HG03354 (cell line): ENCODE measurements at regions not wholly inside any gene's neighbourhood (a gene's known extent, or its start where the extent isn't known, plus 50 kb on each side); places are given as distances from the start of the nearest gene placed in this dataset.

Source experiments
- ATAC-seq: cut with Tn5 transposase; IDR thresholded peaks from one replicate; pipeline ENCODE4 v1.9.1; 2021; ENCODE audit warnings: mild to moderate bottlenecking; ENCODE audit not compliant: unreplicated experiment, poor library complexity, severe bottlenecking

GRCh38 chr2:236758406-236758805, 188.8 kb downstream of the ACKR3 start:
- ATAC-seq, result no peak

- no peak for ATAC-seq
These were observed 190.6 kb downstream of the ACKR3 start for GRCh38 chr2:236760246-236760645.

DNA sequence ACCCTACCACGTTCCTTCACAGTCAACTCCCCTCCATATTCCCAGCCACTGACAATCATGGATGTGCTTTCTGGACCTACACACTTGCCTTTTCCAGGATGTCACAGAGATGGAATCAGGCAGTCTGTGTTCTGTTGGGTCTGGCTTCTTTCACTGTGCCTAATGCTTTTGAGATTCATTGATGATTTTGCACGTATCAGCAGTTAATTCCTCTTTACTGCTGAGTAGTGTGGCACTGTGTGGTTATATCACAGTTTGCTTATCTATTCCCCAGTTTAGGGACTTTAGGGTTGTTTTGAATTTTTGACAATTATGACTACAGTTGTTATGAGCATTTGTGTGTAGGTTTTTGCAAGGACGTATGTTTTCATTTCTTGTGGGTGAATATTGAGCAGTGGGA, 191.7 kb downstream of the ACKR3 start:
- ATAC-seq, result no peak

DNA sequence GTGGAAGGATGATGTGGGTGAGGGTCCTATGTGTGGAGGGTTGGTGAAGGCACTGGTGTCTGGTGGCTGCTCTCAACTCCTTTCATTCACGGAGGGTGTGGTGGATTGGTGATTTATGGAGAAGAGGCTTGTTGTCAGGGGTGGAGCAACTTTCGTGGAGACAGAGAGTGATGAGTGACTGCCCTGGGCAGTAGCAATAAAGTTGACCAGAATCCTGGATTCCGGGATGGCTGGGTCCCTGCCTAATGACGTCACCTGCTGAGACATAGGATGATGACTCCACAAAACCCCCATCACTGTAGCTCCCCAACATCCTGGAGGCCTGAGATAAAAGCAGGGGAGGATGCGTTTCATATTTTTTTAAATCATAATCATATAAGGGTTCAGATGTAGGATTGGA, 193.0 kb downstream of the ACKR3 start:
- ATAC-seq, result no peak

- no peak for ATAC-seq
These were observed 194.2 kb downstream of the ACKR3 start for GRCh38 chr2:236763857-236764256.

DNA sequence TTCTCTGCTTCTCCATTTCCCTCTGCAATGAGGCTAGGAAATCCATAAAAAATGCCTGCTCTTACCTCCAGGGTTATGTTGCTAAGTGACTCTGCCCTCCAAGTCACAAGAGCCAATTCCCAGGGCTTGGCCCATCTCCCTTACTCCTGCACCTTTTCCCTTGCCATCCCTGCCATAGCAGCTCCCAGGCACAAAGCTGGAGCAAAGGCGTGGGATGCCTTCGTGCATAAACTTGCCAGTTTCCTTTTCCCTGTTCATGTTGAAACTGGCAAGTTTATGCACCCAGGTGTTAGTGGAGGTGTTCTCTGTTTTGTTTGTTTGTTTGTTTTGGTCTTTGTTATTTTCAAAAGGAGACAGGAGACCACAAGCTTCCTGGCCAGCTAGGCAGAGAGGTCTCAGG, 195.1 kb downstream of the ACKR3 start:
- no peak for ATAC-seq

DNA sequence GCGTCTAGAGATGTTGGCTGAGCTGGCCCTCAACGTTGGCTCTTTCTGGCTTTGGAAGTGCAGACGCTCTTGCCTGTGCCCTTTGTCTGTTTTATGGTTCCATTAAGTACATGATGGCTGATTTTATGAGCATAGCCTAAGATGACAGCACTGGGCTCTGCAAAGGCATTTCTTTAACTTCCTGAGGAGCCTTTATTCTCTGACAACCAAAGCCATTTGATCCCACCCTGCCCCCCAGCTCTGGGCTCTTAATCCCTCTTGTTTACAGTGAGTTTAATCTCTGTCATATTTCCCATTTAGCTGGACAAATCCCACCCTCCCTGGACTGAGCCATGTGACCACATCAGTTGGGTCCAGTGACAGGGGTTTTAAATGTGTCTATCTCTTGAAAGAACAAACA, 195.9 kb downstream of the ACKR3 start:
- ATAC-seq, result no peak

GRCh38 chr2:236766850-236767249, 197.2 kb downstream of the ACKR3 start:
- ATAC-seq, result no peak

DNA sequence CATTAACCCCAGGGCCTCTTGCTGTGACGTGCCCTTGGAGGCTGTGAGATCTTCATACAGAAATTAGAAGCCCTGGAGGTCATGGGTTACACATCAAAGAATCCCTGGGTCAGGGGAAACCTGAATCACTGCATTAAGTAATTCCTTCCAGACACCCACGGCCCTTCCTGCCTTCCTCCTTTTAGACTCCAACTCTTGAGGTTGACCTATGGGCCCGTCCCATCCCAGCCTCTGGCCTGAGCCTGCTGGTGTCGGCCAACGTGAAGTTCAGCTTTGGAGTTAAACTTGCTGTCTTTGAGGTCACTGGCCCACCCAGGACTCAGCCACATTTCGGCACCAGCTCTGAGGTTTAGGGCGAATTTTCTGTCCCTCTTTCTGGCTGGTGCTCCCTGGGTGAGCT, 198.3 kb downstream of the ACKR3 start:
- no peak for ATAC-seq

GRCh38 chr2:236768393-236769140, 198.9 kb downstream of the ACKR3 start:
- ATAC-seq, result no peak

DNA sequence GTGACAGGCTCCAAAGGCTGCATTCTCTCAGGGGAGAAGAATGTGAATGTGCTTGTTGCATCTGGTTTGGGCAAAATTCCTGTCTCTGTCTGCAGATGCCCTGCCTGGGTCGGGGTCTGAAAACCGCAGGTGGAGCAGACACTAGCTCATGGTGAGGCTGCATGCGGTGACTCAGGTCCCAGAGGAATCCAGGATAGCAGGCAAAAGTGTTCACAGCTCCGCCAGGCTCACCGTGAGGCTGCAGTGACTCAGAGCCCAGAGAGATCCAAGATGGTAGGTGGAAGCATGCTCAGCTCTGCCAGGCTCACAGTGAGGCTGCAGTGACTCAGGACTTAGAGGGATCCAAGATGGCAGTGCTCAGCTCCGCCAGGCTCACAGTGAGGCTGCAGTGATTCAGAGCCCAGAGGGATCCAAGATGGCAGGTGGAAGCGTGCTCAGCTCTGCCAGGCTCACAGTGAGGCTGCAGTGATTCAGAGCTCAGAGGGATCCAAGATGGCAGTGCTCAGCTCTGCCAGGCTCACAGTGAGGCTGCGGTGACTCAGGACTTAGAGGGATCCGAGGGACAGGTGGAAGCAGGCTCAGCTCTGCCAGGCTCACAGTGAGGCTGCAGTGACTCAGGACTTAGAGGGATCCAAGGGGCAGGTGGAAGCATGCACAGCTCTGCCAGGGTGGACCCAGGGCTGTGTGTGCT, 200.5 kb downstream of the ACKR3 start:
- ATAC-seq, result no peak

DNA sequence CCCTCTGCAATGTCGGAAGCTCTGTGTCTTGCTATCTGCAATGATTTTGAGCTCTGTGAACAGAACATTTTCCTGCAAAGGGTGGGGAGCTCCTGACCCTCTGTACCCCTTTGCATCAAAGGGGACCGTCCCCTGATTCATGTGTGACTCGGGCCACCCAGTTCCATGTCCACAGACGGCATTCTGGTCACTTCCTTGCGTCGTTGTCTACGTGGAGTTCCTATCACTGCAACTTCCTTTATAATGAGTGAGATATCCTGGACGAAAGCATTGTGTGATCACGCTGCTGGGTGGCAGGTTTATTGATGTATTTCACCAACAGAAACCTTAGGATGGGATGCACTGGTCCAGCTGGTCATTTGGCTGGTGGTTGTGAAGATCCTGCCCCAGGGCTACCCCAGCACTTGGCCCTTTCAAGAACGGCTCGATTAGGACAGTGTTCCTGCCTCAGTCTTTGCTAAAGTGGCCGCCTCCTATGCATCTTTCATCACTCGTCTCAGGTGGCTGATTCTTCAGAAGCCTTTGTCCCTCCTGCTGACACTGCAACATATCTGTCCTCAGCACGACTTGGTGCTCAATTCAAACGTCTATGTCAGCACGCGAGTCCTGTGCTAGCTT, 202.7 kb downstream of the ACKR3 start:
- ATAC-seq, result no peak

GRCh38 chr2:236773206-236773605, 203.6 kb downstream of the ACKR3 start:
- no peak for ATAC-seq

- ATAC-seq, result no peak
These were observed 204.5 kb downstream of the ACKR3 start for GRCh38 chr2:236774171-236774570.

DNA sequence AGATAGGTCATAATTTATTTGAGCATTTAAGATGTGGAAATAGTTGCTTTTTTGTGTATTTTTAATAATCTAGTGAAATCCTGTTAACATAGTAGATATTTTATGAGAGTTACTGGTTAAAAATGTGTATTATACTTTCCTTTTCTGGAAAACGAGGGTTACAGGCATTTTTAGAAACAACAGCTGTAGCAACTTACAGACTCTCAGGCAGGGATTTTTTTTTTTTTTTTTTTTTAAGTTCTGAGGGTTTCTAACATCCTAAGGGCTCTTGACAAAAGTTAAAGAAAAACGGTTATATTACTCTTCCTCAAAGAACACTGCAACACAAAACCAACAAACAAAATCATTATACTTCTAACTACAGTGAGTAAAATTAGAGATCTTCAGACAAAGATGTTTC, 205.9 kb downstream of the ACKR3 start:
- ATAC-seq, result no peak

DNA sequence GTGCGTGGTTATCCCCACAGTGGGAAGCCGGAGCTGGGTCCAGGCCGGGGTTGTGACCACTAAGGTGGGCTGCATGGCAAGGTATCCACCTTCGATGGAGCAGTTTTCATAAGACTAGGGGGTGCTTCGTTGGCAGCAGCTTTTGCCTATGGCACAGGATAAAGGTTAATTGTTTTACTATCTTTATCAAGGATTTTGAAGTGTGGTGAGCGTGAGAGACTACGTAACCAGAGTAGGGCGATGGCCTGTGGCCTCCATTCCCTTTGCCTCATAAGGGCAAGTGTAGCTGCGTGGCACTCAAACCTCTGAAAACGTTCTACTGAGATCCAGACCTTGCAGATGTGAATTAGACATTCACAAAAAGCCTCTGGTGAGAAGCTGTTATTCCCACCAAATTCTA, 206.6 kb downstream of the ACKR3 start:
- ATAC-seq, result no peak

DNA sequence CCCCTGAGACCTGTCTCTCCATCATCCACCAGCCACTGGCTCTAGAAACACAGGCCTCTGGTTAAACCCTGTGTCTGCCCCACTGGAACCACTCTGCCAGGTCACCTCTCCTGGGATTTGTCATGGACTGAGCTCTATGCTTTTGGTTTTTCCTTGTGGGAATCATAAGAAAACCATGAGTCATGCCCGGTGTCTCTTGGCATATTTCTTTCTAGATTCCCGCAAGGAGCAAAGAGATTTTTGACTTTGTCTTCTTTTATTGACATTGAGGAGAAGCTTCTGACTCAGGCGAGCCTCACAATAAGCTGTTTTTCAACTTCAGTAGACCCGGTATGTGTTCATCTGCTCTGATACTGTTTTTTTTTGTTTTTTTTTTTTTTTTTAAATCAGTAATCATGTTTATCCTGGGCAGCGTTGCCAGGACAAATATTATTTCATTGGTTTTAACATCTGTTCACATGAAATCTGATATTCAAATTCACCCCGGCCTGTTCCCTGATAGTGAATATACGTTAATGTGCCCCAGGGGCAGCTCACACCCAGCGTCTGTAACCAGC, 207.1 kb downstream of the ACKR3 start:
- no peak for ATAC-seq

- ATAC-seq, result no peak
These were observed 207.8 kb downstream of the ACKR3 start for GRCh38 chr2:236777408-236777807.

GRCh38 chr2:236781933-236782816, 212.6 kb downstream of the ACKR3 start:
- ATAC-seq, result no peak

DNA sequence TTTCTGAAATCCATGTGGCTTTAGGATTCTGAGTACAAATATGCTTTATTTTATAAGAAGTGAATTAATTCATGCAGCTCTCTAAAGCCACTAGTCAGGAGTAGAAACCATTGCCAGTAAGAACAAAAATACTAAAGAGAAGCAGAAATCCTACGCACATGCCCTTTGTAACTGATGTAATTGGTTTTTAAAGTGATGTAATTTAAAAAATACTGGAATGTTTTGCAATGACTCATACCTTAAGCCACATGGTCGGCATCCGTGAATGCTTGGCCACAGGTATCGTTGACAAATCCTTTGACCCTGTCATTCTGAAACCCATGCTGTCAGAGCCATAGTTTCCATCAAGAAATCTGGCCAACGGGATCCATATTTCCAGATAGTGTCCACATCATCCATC, 213.3 kb downstream of the ACKR3 start:
- no peak for ATAC-seq
